ENCODE measurements at regions not wholly inside any gene's neighbourhood (a gene's known extent, or its start where the extent isn't known, plus 50 kb on each side); places are given as distances from the start of the nearest gene placed in this dataset.

GRCh38 chr18:68494802-68495581 is 219.9 kb downstream of the TMX3 start:
- no peak for TF ChIP-seq EZH2 (IDR thresholded peaks at IDR 0.05; ENCODE audit: borderline replicate concordance)
- TF ChIP-seq CTCF (IDR thresholded peaks at IDR 0.05; ENCODE audit: poor library complexity): no peak
- TF ChIP-seq EZH2phosphoT487 (IDR thresholded peaks at IDR 0.05; ENCODE audit: low read depth, severe bottlenecking, unreplicated experiment): no peak
- DNase-seq (ENCODE audit: low spot score): peak; percentile 62
- no peaks in the 10 kb centered on the region for H3K36me3 ChIP-seq (replicated peaks; ENCODE audit: insufficient read depth, low read depth)
- no peaks in the 10 kb centered on the region for H3K9me3 ChIP-seq (ENCODE audit: low read depth)
- 57% methylated on average over 3 of the region's 3 CpGs for WGBS (ENCODE audit: low lambda C conversion rate, missing lambda C conversion rate)
- H2AFZ ChIP-seq: no peak overlapping the region
- H3K27me3 ChIP-seq: no peaks in the 10 kb centered on the region
- peak overlapping the region; percentile 38 for H3K27ac ChIP-seq
- no peaks in the 10 kb centered on the region for H4K20me1 ChIP-seq (ENCODE audit: insufficient read depth, poor library complexity, severe bottlenecking)
- H3K4me1 ChIP-seq (ENCODE audit: insufficient read depth): no peaks in the 10 kb centered on the region
- H3K79me2 ChIP-seq: no peaks in the 10 kb centered on the region
- no peak overlapping the region for H3K4me3 ChIP-seq
- H3K9me2 ChIP-seq (replicated peaks; ENCODE audit: insufficient read depth): no peaks in the 10 kb centered on the region
- H3K4me2 ChIP-seq: peak overlapping the region; percentile 41

GRCh38 chr18:68489013-68489792 is 225.7 kb downstream of the TMX3 start:
- H4K20me1 ChIP-seq (ENCODE audit: insufficient read depth, poor library complexity, severe bottlenecking): no peaks in the 10 kb centered on the region
- no peak overlapping the region for H3K4me2 ChIP-seq
- TF ChIP-seq EZH2 (IDR thresholded peaks at IDR 0.05; ENCODE audit: borderline replicate concordance) (no peak), EZH2phosphoT487 (IDR thresholded peaks at IDR 0.05; ENCODE audit: low read depth, severe bottlenecking, unreplicated experiment) (no peak), CTCF (IDR thresholded peaks at IDR 0.05; ENCODE audit: poor library complexity) (no peak)
- no peaks in the 10 kb centered on the region for H3K79me2 ChIP-seq
- H3K27ac ChIP-seq: no peak overlapping the region
- DNase-seq (ENCODE audit: low spot score): no peak
- H2AFZ ChIP-seq: peak overlapping the region; percentile 17
- H3K4me1 ChIP-seq (ENCODE audit: insufficient read depth): no peaks in the 10 kb centered on the region
- no peaks in the 10 kb centered on the region for H3K9me2 ChIP-seq (replicated peaks; ENCODE audit: insufficient read depth)
- H3K36me3 ChIP-seq (replicated peaks; ENCODE audit: insufficient read depth, low read depth): no peaks in the 10 kb centered on the region
- H3K9me3 ChIP-seq (ENCODE audit: low read depth): no peaks in the 10 kb centered on the region
- H3K4me3 ChIP-seq: no peak overlapping the region
- H3K27me3 ChIP-seq: no peaks in the 10 kb centered on the region
- 33% methylated on average over 6 of the region's 6 CpGs for WGBS (ENCODE audit: low lambda C conversion rate, missing lambda C conversion rate)

GRCh38 chr18:68484241-68484640 is 230.7 kb downstream of the TMX3 start:
- no peaks in the 10 kb centered on the region for H3K4me1 ChIP-seq (ENCODE audit: insufficient read depth)
- no peaks in the 10 kb centered on the region for H3K27me3 ChIP-seq
- no peak overlapping the region for H3K4me3 ChIP-seq
- TF ChIP-seq CTCF (IDR thresholded peaks at IDR 0.05; ENCODE audit: poor library complexity) (no peak), EZH2phosphoT487 (IDR thresholded peaks at IDR 0.05; ENCODE audit: low read depth, severe bottlenecking, unreplicated experiment) (no peak), EZH2 (IDR thresholded peaks at IDR 0.05; ENCODE audit: borderline replicate concordance) (no peak)
- no peaks in the 10 kb centered on the region for H3K36me3 ChIP-seq (replicated peaks; ENCODE audit: insufficient read depth, low read depth)
- H3K4me2 ChIP-seq: no peak overlapping the region
- H3K9me3 ChIP-seq (ENCODE audit: low read depth): no peaks in the 10 kb centered on the region
- no peaks in the 10 kb centered on the region for H3K79me2 ChIP-seq
- H4K20me1 ChIP-seq (ENCODE audit: insufficient read depth, poor library complexity, severe bottlenecking): no peaks in the 10 kb centered on the region
- DNase-seq (ENCODE audit: low spot score): no peak
- H3K27ac ChIP-seq: no peak overlapping the region
- WGBS (ENCODE audit: low lambda C conversion rate, missing lambda C conversion rate): 81% methylated on average over 4 of the region's 4 CpGs
- H3K9me2 ChIP-seq (replicated peaks; ENCODE audit: insufficient read depth): no peaks in the 10 kb centered on the region
- H2AFZ ChIP-seq: no peak overlapping the region

All from hepatocyte (in vitro differentiated cells).